Fibroblast of lung (primary cell): ENCODE measurements at regions not wholly inside any gene's neighbourhood (a gene's known extent, or its start where the extent isn't known, plus 50 kb on each side); places are given as distances from the start of the nearest gene placed in this dataset.

Experiments
- CTCF ChIP-seq, 2 donors: IDR thresholded peaks in 1 of 2; conservative IDR thresholded peaks in 1 of 2; 1 replicate in 1 of 2; 2 replicates in 1 of 2; pipeline ENCODE4 v1.5.1; 2011 to 2012; ENCODE audit warnings: low read length in 2 of 2, control low read depth in 1 of 2, inconsistent platforms in 1 of 2, low read depth in 1 of 2, mild to moderate bottlenecking in 1 of 2
- EZH2 ChIP-seq: IDR thresholded peaks from 2 replicates; pipeline ENCODE4 v1.5.1; 2012; ENCODE audit warnings: low read length, control low read depth, mild to moderate bottlenecking; ENCODE audit errors: missing control alignments

- TF ChIP-seq CTCF (conservative IDR thresholded peaks at IDR 0.05 in 1 of 2, IDR thresholded peaks at IDR 0.05 in 1 of 2; ENCODE audit: low read depth in 1 of 2, low read length in 2 of 2) = no peak
- no peak for TF ChIP-seq EZH2
Measured at GRCh38 chr16:86011532-86011931, 112.6 kb downstream of the IRF8 start.
